ENCODE measurements at regions not wholly inside any gene's neighbourhood (a gene's known extent, or its start where the extent isn't known, plus 50 kb on each side); places are given as distances from the start of the nearest gene placed in this dataset.

- dilution Hi-C loops (cut with MboI; ENCODE audit: extremely low pct_ligation_motif_present, low sequenced_read_pairs) = no loop called here
Measured at GRCh38 chr4:165678936-165679325, 194.1 kb upstream of the TLL1 start.

GRCh38 chr4:165680821-165681220 is 192.2 kb upstream of the TLL1 start:
- no peaks in the 10 kb centered on the region for H3K79me2 ChIP-seq (ENCODE audit: control insufficient read depth, insufficient read depth, low read length)
- FAIRE-seq (no peak), DNase-seq (ENCODE audit: low read depth, low spot score) (peak; percentile 30)
- POLR2A ChIA-PET = no interaction called here
- H3K36me3 ChIP-seq (ENCODE audit: control insufficient read depth in 2 of 2, extremely low read depth in 1 of 2, insufficient read depth in 2 of 2, low read length in 2 of 2) = no peaks in the 10 kb centered on the region
- H3K4me3 ChIP-seq (replicated peaks in 1 of 3; ENCODE audit: insufficient read depth in 1 of 3, low read depth in 1 of 3, low read length in 3 of 3) = no peak overlapping the region
- H3K9ac ChIP-seq (replicated peaks; ENCODE audit: extremely low read depth, insufficient read depth, low read length) = no peak overlapping the region
- no peaks in the 10 kb centered on the region for H3K9me3 ChIP-seq (replicated peaks; ENCODE audit: control insufficient read depth, insufficient read depth, low read length)
- H3K4me1 ChIP-seq (ENCODE audit: control insufficient read depth, extremely low read depth, insufficient read depth, low read length) = peaks cover 10% of the 10 kb centered on the region
- TF ChIP-seq MAX (IDR thresholded peaks at IDR 0.05; ENCODE audit: insufficient read depth, insufficient read length) (no peak), CTCF (IDR thresholded peaks at IDR 0.05; ENCODE audit: extremely low read depth in 1 of 2, insufficient read depth in 1 of 2, low read depth in 1 of 2, low read length in 2 of 2) (no peak), EZH2 (IDR thresholded peaks at IDR 0.05; ENCODE audit: borderline replicate concordance, low read depth, low read length, severe bottlenecking) (no peak), FOS (IDR thresholded peaks at IDR 0.05; ENCODE audit: borderline replicate concordance, insufficient read depth, low read length) (no peak), POLR2A (IDR thresholded peaks at IDR 0.05; ENCODE audit: low read depth, low read length) (no peak), POLR2AphosphoS5 (IDR thresholded peaks at IDR 0.05; ENCODE audit: insufficient read depth, low read depth, low read length) (no peak)
- H3K4me2 ChIP-seq (ENCODE audit: insufficient read depth, low read length) = no peak overlapping the region
- H3K27me3 ChIP-seq (ENCODE audit: control insufficient read depth in 2 of 2, insufficient read depth in 2 of 2, low read length in 2 of 2) = no peaks in the 10 kb centered on the region
- H3K27ac ChIP-seq (ENCODE audit: insufficient read depth, low read depth, low read length) = no peak overlapping the region
- dilution Hi-C loops (cut with MboI; ENCODE audit: extremely low pct_ligation_motif_present, low sequenced_read_pairs) = no loop called here
- H3K9me1 ChIP-seq (replicated peaks; ENCODE audit: control insufficient read depth, extremely low read depth, insufficient read depth, low read length) = no peaks in the 10 kb centered on the region
- no peaks in the 10 kb centered on the region for H4K20me1 ChIP-seq (replicated peaks; ENCODE audit: control insufficient read depth, extremely low read depth, insufficient read depth, low read length)
- CTCF ChIA-PET = interaction anchor here (1.5 kb wide), 1 partner anchor 44 kb away, joined by 4 read pairs; no protein-coding TSS in a partner anchor
- peak overlapping the region; percentile 3 for H2AFZ ChIP-seq (ENCODE audit: low read depth, low read length)
- intact Hi-C loops (cut with micrococcal nuclease) = no loop called here
- BruUV-seq (replicated peaks) = no TSS peak

More at GRCh38 chr4:165678936-165679325, 194.1 kb upstream of the TLL1 start:
- DNase-seq (ENCODE audit: low read depth, low spot score) = no peak
- Histone ChIP-seq H3K36me3 (ENCODE audit: control insufficient read depth in 2 of 2, extremely low read depth in 1 of 2, insufficient read depth in 2 of 2, low read length in 2 of 2) (no peaks in the 10 kb centered on the region), H3K9ac (replicated peaks; ENCODE audit: extremely low read depth, insufficient read depth, low read length) (no peak overlapping the region), H3K4me2 (ENCODE audit: insufficient read depth, low read length) (no peak overlapping the region), H3K4me3 (replicated peaks in 1 of 3; ENCODE audit: insufficient read depth in 1 of 3, low read depth in 1 of 3, low read length in 3 of 3) (no peak overlapping the region), H3K27ac (ENCODE audit: insufficient read depth, low read depth, low read length) (no peak overlapping the region), H3K4me1 (ENCODE audit: control insufficient read depth, extremely low read depth, insufficient read depth, low read length) (peaks cover 5% of the 10 kb centered on the region), H3K9me1 (replicated peaks; ENCODE audit: control insufficient read depth, extremely low read depth, insufficient read depth, low read length) (no peaks in the 10 kb centered on the region), H3K27me3 (ENCODE audit: control insufficient read depth in 2 of 2, insufficient read depth in 2 of 2, low read length in 2 of 2) (no peaks in the 10 kb centered on the region), H4K20me1 (replicated peaks; ENCODE audit: control insufficient read depth, extremely low read depth, insufficient read depth, low read length) (no peaks in the 10 kb centered on the region), H3K9me3 (replicated peaks; ENCODE audit: control insufficient read depth, insufficient read depth, low read length) (no peaks in the 10 kb centered on the region), H2AFZ (ENCODE audit: low read depth, low read length) (no peak overlapping the region), H3K79me2 (ENCODE audit: control insufficient read depth, insufficient read depth, low read length) (no peaks in the 10 kb centered on the region)
- intact Hi-C loops (cut with micrococcal nuclease) = no loop called here
- no peak for TF ChIP-seq CTCF (IDR thresholded peaks at IDR 0.05; ENCODE audit: extremely low read depth in 1 of 2, insufficient read depth in 1 of 2, low read depth in 1 of 2, low read length in 2 of 2)
- no peak for TF ChIP-seq GATA2 (IDR thresholded peaks at IDR 0.05; ENCODE audit: insufficient read depth, insufficient read length, low read depth, low read length)
- TF ChIP-seq POLR2A (IDR thresholded peaks at IDR 0.05; ENCODE audit: low read depth, low read length) = no peak
- TF ChIP-seq JUN (IDR thresholded peaks at IDR 0.05; ENCODE audit: borderline replicate concordance, insufficient read depth, insufficient read length, low read depth) = no peak
- POLR2A ChIA-PET = no interaction called here
- CTCF ChIA-PET = interaction anchor here (1.1 kb wide), 1 partner anchor 23 kb away, joined by 3 read pairs; no protein-coding TSS in a partner anchor
- no TSS peak for BruUV-seq (replicated peaks)
- no peak for FAIRE-seq
